CD14-positive monocyte (primary cell): ENCODE measurements at regions not wholly inside any gene's neighbourhood (a gene's known extent, or its start where the extent isn't known, plus 50 kb on each side); places are given as distances from the start of the nearest gene placed in this dataset.
A peak's percentile ranks its signal among the peaks of the same experiment; 100 is the strongest.

ENCODE experiments used
- DNase-seq, 3 donors: peaks; one replicate each; pipeline ENCODE4 v3.0.0-alpha.2; 2011 to 2022
- H2AFZ ChIP-seq: 2 replicates; pipeline ENCODE4 v1.6.0; 2012; ENCODE audit warnings: mild to moderate bottlenecking, low read depth, low read length, inconsistent platforms; ENCODE audit not compliant: insufficient read depth, poor library complexity, severe bottlenecking
- H3K27ac ChIP-seq, 2 donors: 1 replicate in 1 of 2; 2 replicates in 1 of 2; pipeline ENCODE4 v1.5.1; 2012 to 2013; ENCODE audit warnings: low read length in 2 of 2, control low read depth in 1 of 2, inconsistent platforms in 1 of 2, low read depth in 1 of 2, mild to moderate bottlenecking in 1 of 2
- H3K27me3 ChIP-seq, 2 donors: one replicate each; pipeline versions ENCODE4 v1.6.0 to v1.6.1; 2011 to 2013; ENCODE audit warnings: low read length in 2 of 2; ENCODE audit not compliant: control insufficient read depth in 2 of 2, insufficient read depth in 2 of 2
- H3K36me3 ChIP-seq, 2 donors: replicated peaks in 1 of 2; 1 replicate in 1 of 2; 2 replicates in 1 of 2; pipeline versions ENCODE4 v1.5.1 to v1.6.1; 2012 to 2013; ENCODE audit warnings: low read length in 2 of 2, control low read depth in 1 of 2, inconsistent platforms in 1 of 2, mild to moderate bottlenecking in 1 of 2; ENCODE audit not compliant: insufficient read depth in 2 of 2, control insufficient read depth in 1 of 2
- H3K4me1 ChIP-seq, 2 donors: 1 replicate in 1 of 2; 2 replicates in 1 of 2; pipeline versions ENCODE4 v1.5.1 to v1.6.1; 2012 to 2013; ENCODE audit warnings: low read length in 2 of 2, control low read depth in 1 of 2, inconsistent platforms in 1 of 2, mild to moderate bottlenecking in 1 of 2, moderate library complexity in 1 of 2; ENCODE audit not compliant: insufficient read depth in 2 of 2, control insufficient read depth in 1 of 2
- H3K4me2 ChIP-seq: replicated peaks from 2 replicates; pipeline ENCODE3; 2012; ENCODE audit warnings: low read length, moderate library complexity, mild to moderate bottlenecking; ENCODE audit not compliant: poor library complexity, severe bottlenecking; ENCODE audit errors: extremely low read depth
- H3K4me3 ChIP-seq, 3 experiments: fragments of 200-600 bp in 1 of 3; sonication (generic) in 1 of 3; replicated peaks in 1 of 3; 1 replicate in 2 of 3; 2 replicates in 1 of 3; pipeline ENCODE4 v1.5.1; 2011 to 2013; ENCODE audit warnings: low read length in 3 of 3, mild to moderate bottlenecking in 3 of 3, control low read depth in 2 of 3, low read depth in 2 of 3, inconsistent platforms in 1 of 3, moderate library complexity in 1 of 3
- H3K79me2 ChIP-seq: 2 replicates; pipeline ENCODE4 v1.6.0; 2012; ENCODE audit warnings: mild to moderate bottlenecking, control low read depth, inconsistent platforms, low read length, moderate library complexity; ENCODE audit not compliant: insufficient read depth
- H3K9ac ChIP-seq: 2 replicates; pipeline ENCODE4 v1.6.0; 2017; ENCODE audit warnings: low read length, mild to moderate bottlenecking; ENCODE audit not compliant: insufficient read depth, poor library complexity, severe bottlenecking
- H3K9me3 ChIP-seq, 2 donors: replicated peaks in 1 of 2; 1 replicate in 1 of 2; 2 replicates in 1 of 2; pipeline versions ENCODE4 v1.5.1 to v1.6.1; 2012 to 2013; ENCODE audit warnings: low read length in 2 of 2, control low read depth in 1 of 2; ENCODE audit not compliant: control insufficient read depth in 1 of 2, insufficient read depth in 1 of 2
- H4K20me1 ChIP-seq: 2 replicates; pipeline ENCODE4 v1.6.0; 2012; ENCODE audit warnings: mild to moderate bottlenecking, low read length, control low read depth, moderate library complexity; ENCODE audit not compliant: insufficient read depth
- H3K27ac Mint-ChIP-seq, 7 donors: one replicate each; pipeline ENCODE4 v1.8.0; 2020; ENCODE audit warnings: mild to moderate bottlenecking in 7 of 7, mixed read lengths in 7 of 7, moderate library complexity in 6 of 7, inconsistent platforms in 2 of 7
- H3K27me3 Mint-ChIP-seq, 3 donors: one replicate each; pipeline ENCODE4 v1.8.0; 2021 to 2022; ENCODE audit warnings: low read depth in 3 of 3, mild to moderate bottlenecking in 3 of 3, mixed read lengths in 3 of 3, moderate library complexity in 3 of 3, inconsistent platforms in 1 of 3
- H3K36me3 Mint-ChIP-seq, 2 donors: one replicate each; pipeline ENCODE4 v1.8.0; 2020; ENCODE audit warnings: mixed read lengths in 2 of 2, inconsistent platforms in 1 of 2, mild to moderate bottlenecking in 1 of 2
- H3K4me1 Mint-ChIP-seq: one replicate; pipeline ENCODE4 v1.8.0; 2020; ENCODE audit warnings: mild to moderate bottlenecking, mixed read lengths
- H3K4me3 Mint-ChIP-seq, 2 donors: one replicate each; pipeline ENCODE4 v1.8.0; 2020; ENCODE audit warnings: mild to moderate bottlenecking in 2 of 2, mixed read lengths in 2 of 2, moderate library complexity in 1 of 2
- H3K9me3 Mint-ChIP-seq, 7 donors: one replicate each; pipeline ENCODE4 v1.8.0; 2020 to 2022; ENCODE audit warnings: mixed read lengths in 7 of 7, mild to moderate bottlenecking in 6 of 7, moderate library complexity in 6 of 7, inconsistent platforms in 2 of 7
- CTCF ChIP-seq: fragments of 200-600 bp; IDR thresholded peaks from one replicate; pipeline ENCODE4 v1.8.0; 2022; ENCODE audit warnings: antibody characterized with exemption, mild to moderate bottlenecking
- WGBS: methylation state at CpG from one replicate; pipeline ENCODE4 v1.1.5; 2013; ENCODE audit warnings: missing lambda C conversion rate; ENCODE audit not compliant: insufficient coverage; 5-methylcytosine and 5-hydroxymethylcytosine counted together
- intact Hi-C, 2 donors: fragments of 100-400 bp; cut with micrococcal nuclease; formaldehyde crosslinking; loops; one replicate each; pipeline versions ENCODE4 v1.15.0 to v1.15.1; 2023

- intact Hi-C loops: no loop called here
- peaks cover 0 to 2% (median 0%) of the 10 kb centered on the region in 7 donors for H3K9me3 Mint-ChIP-seq
- TF ChIP-seq CTCF: no peak
- no peaks in the 10 kb centered on the region for H3K4me1 ChIP-seq
- DNase-seq: no peak
- H3K27me3 Mint-ChIP-seq: peaks cover 2 to 3% (median 2%) of the 10 kb centered on the region in 3 donors
- H3K4me1 Mint-ChIP-seq: peaks cover 6% of the 10 kb centered on the region
- H3K4me3 ChIP-seq: no peak overlapping the region
- no peak overlapping the region for H3K27ac Mint-ChIP-seq
- H3K36me3 ChIP-seq: no peaks in the 10 kb centered on the region
- no peak overlapping the region for H3K27ac ChIP-seq
- no peaks in the 10 kb centered on the region for H3K27me3 ChIP-seq
- H3K9ac ChIP-seq: no peak overlapping the region
- no peaks in the 10 kb centered on the region for H3K9me3 ChIP-seq
- no peak overlapping the region for H2AFZ ChIP-seq
- H3K79me2 ChIP-seq: no peaks in the 10 kb centered on the region
- H3K4me2 ChIP-seq: no peak overlapping the region
- H3K36me3 Mint-ChIP-seq: no peaks in the 10 kb centered on the region
- H3K4me3 Mint-ChIP-seq: peak overlapping the region in 1 of 2 donors; percentile 2
- H4K20me1 ChIP-seq: no peaks in the 10 kb centered on the region
Measured at GRCh38 chr1:58988752-58989151, 204.9 kb upstream of the JUN start.

GRCh38 chr1:58989845-58990244 lies 206.0 kb upstream of the JUN start:
- Histone ChIP-seq H3K9me3 (no peaks in the 10 kb centered on the region), H3K27me3 (no peaks in the 10 kb centered on the region), H3K27ac (no peak overlapping the region), H3K9ac (no peak overlapping the region), H3K36me3 (no peaks in the 10 kb centered on the region), H4K20me1 (no peaks in the 10 kb centered on the region), H3K4me3 (no peak overlapping the region), H3K4me2 (no peak overlapping the region), H2AFZ (no peak overlapping the region), H3K4me1 (no peaks in the 10 kb centered on the region), H3K79me2 (no peaks in the 10 kb centered on the region)
- no CpG with 5 or more reads among the region's 2 CpGs for WGBS
- Mint-ChIP-seq H3K27ac (no peak overlapping the region), H3K4me3 (no peak overlapping the region), H3K4me1 (peaks cover 4% of the 10 kb centered on the region), H3K27me3 (peaks cover 2 to 5% (median 3%) of the 10 kb centered on the region in 3 donors), H3K36me3 (no peaks in the 10 kb centered on the region), H3K9me3 (peaks cover 0 to 2% (median 0%) of the 10 kb centered on the region in 7 donors)
- DNase-seq: no peak
- no peak for TF ChIP-seq CTCF
- intact Hi-C loops: no loop called here
